ENCODE measurements at regions not wholly inside any gene's neighbourhood (a gene's known extent, or its start where the extent isn't known, plus 50 kb on each side); places are given as distances from the start of the nearest gene placed in this dataset.

- Histone ChIP-seq H3K9me3 (replicated peaks in 1 of 11) (no peaks in the 10 kb centered on the region), H3K4me2 (peak overlapping the region in 6 of 11 experiments; percentile 20 to 54 (median 42); a peak in 9 of 22 replicates), H3K9ac (no peak overlapping the region), H3K4me1 (peaks cover 0 to 18% (median 10%) of the 10 kb centered on the region in 10 experiments; a peak in 14 of 20 replicates), H4K20me1 (no peaks in the 10 kb centered on the region; a peak in 1 of 22 replicates), H3K27me3 (no peaks in the 10 kb centered on the region), H3K36me3 (peaks cover 0 to 41% (median 11%) of the 10 kb centered on the region in 11 experiments; a peak in 13 of 22 replicates), H3K4me3 (no peak overlapping the region), H3K27ac (no peak overlapping the region)
- no peak for TF ChIP-seq Cebpa-rat (IDR thresholded peaks at IDR 0.05)
Observed at GRCh38 chr2:10204326-10205161, 82.0 kb downstream of the RRM2 start.

GRCh38 chr2:10205162-10205475 lies 82.6 kb downstream of the RRM2 start:
- no peaks in the 10 kb centered on the region for H3K27me3 ChIP-seq
- TF ChIP-seq Cebpa-rat (IDR thresholded peaks at IDR 0.05): no peak
- H3K9ac ChIP-seq: no peak overlapping the region
- H3K4me3 ChIP-seq: no peak overlapping the region
- peak overlapping the region in 3 of 11 experiments; percentile 48 to 54 (median 52); a peak in 3 of 22 replicates for H3K4me2 ChIP-seq
- H3K36me3 ChIP-seq: peaks cover 0 to 46% (median 11%) of the 10 kb centered on the region in 11 experiments; a peak in 14 of 22 replicates
- H3K27ac ChIP-seq: no peak overlapping the region
- H3K4me1 ChIP-seq: peaks cover 0 to 18% (median 10%) of the 10 kb centered on the region in 10 experiments; a peak in 14 of 20 replicates
- no peaks in the 10 kb centered on the region for H3K9me3 ChIP-seq (replicated peaks in 1 of 11)
- H4K20me1 ChIP-seq: no peaks in the 10 kb centered on the region; a peak in 1 of 22 replicates

- Histone ChIP-seq H3K9ac (no peak overlapping the region), H3K4me1 (peaks cover 0 to 13% (median 10%) of the 10 kb centered on the region in 10 experiments; a peak in 14 of 20 replicates), H3K36me3 (peaks cover 0 to 39% (median 8%) of the 10 kb centered on the region in 11 experiments; a peak in 11 of 22 replicates), H3K9me3 (replicated peaks in 1 of 11) (no peaks in the 10 kb centered on the region), H3K27me3 (no peaks in the 10 kb centered on the region), H3K27ac (no peak overlapping the region), H3K4me3 (no peak overlapping the region), H4K20me1 (no peaks in the 10 kb centered on the region; a peak in 1 of 22 replicates), H3K4me2 (no peak overlapping the region)
- no peak for TF ChIP-seq Cebpa-rat (IDR thresholded peaks at IDR 0.05)
Observed at GRCh38 chr2:10208736-10209135, 86.2 kb downstream of the RRM2 start.

- peaks cover 0 to 8% (median 5%) of the 10 kb centered on the region in 10 experiments; a peak in 13 of 20 replicates for H3K4me1 ChIP-seq
- no peak for TF ChIP-seq Cebpa-rat (IDR thresholded peaks at IDR 0.05)
- no peak overlapping the region for H3K9ac ChIP-seq
- no peak overlapping the region for H3K4me2 ChIP-seq
- H3K27ac ChIP-seq: no peak overlapping the region
- H3K36me3 ChIP-seq: peaks cover 0 to 32% (median 8%) of the 10 kb centered on the region in 11 experiments; a peak in 10 of 22 replicates
- H3K9me3 ChIP-seq (replicated peaks in 1 of 11): no peaks in the 10 kb centered on the region
- no peaks in the 10 kb centered on the region for H3K27me3 ChIP-seq
- no peak overlapping the region for H3K4me3 ChIP-seq
- no peaks in the 10 kb centered on the region; a peak in 1 of 22 replicates for H4K20me1 ChIP-seq
Observed at GRCh38 chr2:10209406-10209935, 86.9 kb downstream of the RRM2 start.

GRCh38 chr2:10210336-10210735 lies 87.8 kb downstream of the RRM2 start:
- Histone ChIP-seq H3K36me3 (peaks cover 0 to 24% (median 3%) of the 10 kb centered on the region in 11 experiments; a peak in 10 of 22 replicates), H3K9me3 (replicated peaks in 1 of 11) (no peaks in the 10 kb centered on the region), H3K27me3 (no peaks in the 10 kb centered on the region), H3K9ac (no peak overlapping the region), H4K20me1 (peaks cover 0 to 6% (median 0%) of the 10 kb centered on the region in 11 experiments; a peak in 1 of 22 replicates), H3K27ac (no peak overlapping the region), H3K4me1 (no peaks in the 10 kb centered on the region; a peak in 1 of 20 replicates), H3K4me2 (no peak overlapping the region), H3K4me3 (no peak overlapping the region)
- no peak for TF ChIP-seq Cebpa-rat (IDR thresholded peaks at IDR 0.05)

- H3K36me3 ChIP-seq: peaks cover 0 to 15% (median 0%) of the 10 kb centered on the region in 11 experiments; a peak in 7 of 22 replicates
- H3K9me3 ChIP-seq (replicated peaks in 1 of 11): no peaks in the 10 kb centered on the region
- H3K27ac ChIP-seq: no peak overlapping the region
- peaks cover 0 to 14% (median 8%) of the 10 kb centered on the region in 10 experiments; a peak in 11 of 20 replicates for H3K4me1 ChIP-seq
- no peaks in the 10 kb centered on the region for H3K27me3 ChIP-seq
- TF ChIP-seq Cebpa-rat (IDR thresholded peaks at IDR 0.05): no peak
- H3K4me3 ChIP-seq: no peak overlapping the region
- no peak overlapping the region for H3K9ac ChIP-seq
- H3K4me2 ChIP-seq: no peak overlapping the region
- H4K20me1 ChIP-seq: 0 out of 22 replicates have a peak, but pooled peaks cover 0 to 6% (median 0%) of the 10 kb centered on the region in 11 experiments
Observed at GRCh38 chr2:10211844-10212422, 89.4 kb downstream of the RRM2 start.

GRCh38 chr2:10212827-10213226 lies 89.9 kb upstream of the HPCAL1 start:
- peaks cover 0 to 20% (median 8%) of the 10 kb centered on the region in 10 experiments; a peak in 11 of 20 replicates for H3K4me1 ChIP-seq
- TF ChIP-seq Cebpa-rat (IDR thresholded peaks at IDR 0.05): no peak
- H3K4me2 ChIP-seq: no peak overlapping the region
- H4K20me1 ChIP-seq: 0 out of 22 replicates have a peak, but pooled peaks cover 0 to 6% (median 0%) of the 10 kb centered on the region in 11 experiments
- H3K27me3 ChIP-seq: no peaks in the 10 kb centered on the region
- no peak overlapping the region for H3K27ac ChIP-seq
- no peak overlapping the region for H3K4me3 ChIP-seq
- no peak overlapping the region for H3K9ac ChIP-seq
- peaks cover 0 to 14% (median 0%) of the 10 kb centered on the region in 11 experiments; a peak in 4 of 22 replicates for H3K36me3 ChIP-seq
- H3K9me3 ChIP-seq (replicated peaks in 1 of 11): no peaks in the 10 kb centered on the region

GRCh38 chr2:10214179-10214578 lies 88.5 kb upstream of the HPCAL1 start:
- no peak overlapping the region for H3K4me2 ChIP-seq
- no peaks in the 10 kb centered on the region for H3K9me3 ChIP-seq (replicated peaks in 1 of 11)
- H3K27ac ChIP-seq: no peak overlapping the region
- no peak overlapping the region for H3K9ac ChIP-seq
- H3K4me1 ChIP-seq: peaks cover 0 to 20% (median 10%) of the 10 kb centered on the region in 10 experiments; a peak in 12 of 20 replicates
- H3K27me3 ChIP-seq: no peaks in the 10 kb centered on the region
- H3K36me3 ChIP-seq: peaks cover 0 to 14% (median 0%) of the 10 kb centered on the region in 11 experiments; a peak in 4 of 22 replicates
- H4K20me1 ChIP-seq: 0 out of 22 replicates have a peak, but pooled peaks cover 0 to 6% (median 0%) of the 10 kb centered on the region in 11 experiments
- no peak overlapping the region for H3K4me3 ChIP-seq
- no peak for TF ChIP-seq Cebpa-rat (IDR thresholded peaks at IDR 0.05)

All from BLaER1 treated with 17β-estradiol and CSF1 and Interleukin-3, amounts not matched to agents 10 nM and 100 nM (cell line).